ENCODE measurements at regions not wholly inside any gene's neighbourhood (a gene's known extent, or its start where the extent isn't known, plus 50 kb on each side); places are given as distances from the start of the nearest gene placed in this dataset.

DNA sequence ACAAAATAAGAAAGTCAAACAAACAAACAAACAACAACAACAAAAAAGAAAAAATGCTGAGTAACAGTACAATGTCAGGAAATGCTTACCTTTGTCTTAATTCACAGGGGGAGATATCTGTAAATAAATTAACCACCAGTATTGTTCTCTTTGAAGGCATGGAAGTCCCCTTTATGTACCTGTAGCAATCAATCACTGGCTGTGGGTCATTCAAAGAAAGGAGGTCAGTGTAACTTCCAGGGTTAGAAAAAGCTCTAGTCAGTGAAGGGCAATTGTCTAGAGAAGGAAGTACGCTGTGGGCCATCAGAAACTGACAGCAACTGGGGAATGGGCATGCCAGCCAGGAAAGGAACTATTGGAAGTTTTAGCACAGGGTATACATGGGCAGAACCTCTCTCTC is 121.5 kb upstream of the LUZP2 start:
- H3K4me3 ChIP-seq (ENCODE audit: low read length in 2 of 2): no peak overlapping the region
- no peaks in the 10 kb centered on the region for H3K79me1 ChIP-seq (ENCODE audit: low read depth, low read length)
- no peak overlapping the region for H2BK15ac ChIP-seq (ENCODE audit: low read length)
- no peak overlapping the region for H2AK5ac ChIP-seq (ENCODE audit: low read depth, low read length)
- no peak overlapping the region for H2AFZ ChIP-seq (ENCODE audit: low read length)
- no peak overlapping the region for H2BK12ac ChIP-seq (ENCODE audit: low read length)
- no peak overlapping the region for H4K8ac ChIP-seq (ENCODE audit: low read depth, low read length)
- H3K14ac ChIP-seq (ENCODE audit: low read length): no peak overlapping the region
- H3K4ac ChIP-seq (ENCODE audit: low read length): no peak overlapping the region
- H3K27ac ChIP-seq (replicated peaks; ENCODE audit: low read length): no peak overlapping the region
- H2BK120ac ChIP-seq (ENCODE audit: low read depth, low read length): no peak overlapping the region
- H3K23ac ChIP-seq (ENCODE audit: low read depth, low read length, poor library complexity): no peak overlapping the region
- no peak overlapping the region for H2BK5ac ChIP-seq (ENCODE audit: low read length)
- no CpG with 5 or more reads among the region's 1 CpG for WGBS, 2 donors (ENCODE audit: extremely low coverage in 2 of 2, insufficient read length in 2 of 2, insufficient replicate concordance in 1 of 2)
- H3K9me3 ChIP-seq (replicated peaks in 1 of 2; ENCODE audit: control insufficient read depth in 2 of 2, insufficient read depth in 1 of 2, low read depth in 1 of 2, low read length in 2 of 2): no peaks in the 10 kb centered on the region
- H3K4me2 ChIP-seq (ENCODE audit: insufficient read depth, low read length, poor library complexity, severe bottlenecking): no peak overlapping the region
- no peak overlapping the region for H4K91ac ChIP-seq (ENCODE audit: low read depth, low read length, poor library complexity)
- no peak overlapping the region for H3K9ac ChIP-seq (ENCODE audit: low read depth, low read length, poor library complexity)
- no peaks in the 10 kb centered on the region for H3K36me3 ChIP-seq (replicated peaks in 1 of 2; ENCODE audit: control insufficient read depth in 2 of 2, insufficient read depth in 2 of 2, low read length in 2 of 2)
- no peak overlapping the region for H3K18ac ChIP-seq (ENCODE audit: low read length)
- H3K4me1 ChIP-seq (ENCODE audit: control insufficient read depth in 2 of 2, insufficient read depth in 1 of 2, low read depth in 1 of 2, low read length in 2 of 2): no peaks in the 10 kb centered on the region
- DNase-seq (ENCODE audit: low spot score): no peak
- H3K27me3 ChIP-seq (ENCODE audit: control insufficient read depth in 3 of 3, insufficient read depth in 3 of 3, low read depth in 1 of 3, low read length in 3 of 3): no peaks in the 10 kb centered on the region

DNA sequence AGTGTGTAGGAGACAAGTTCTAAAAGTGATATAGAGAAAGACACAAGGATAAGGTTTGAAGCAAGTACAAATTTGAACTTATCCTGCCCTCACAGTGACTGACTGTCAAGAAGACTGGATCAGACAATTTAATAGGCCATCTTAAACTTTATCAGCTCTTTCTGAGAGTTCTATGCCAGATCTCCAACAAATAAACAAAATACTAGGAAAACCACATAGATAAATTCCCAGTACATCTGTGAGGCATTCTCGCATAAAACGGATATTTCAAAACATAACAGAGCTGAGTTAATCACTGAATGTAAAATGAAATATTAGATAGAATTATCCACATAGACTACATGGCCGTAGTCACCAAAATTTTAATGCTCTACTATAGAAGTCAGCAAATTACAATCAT is 120.9 kb upstream of the LUZP2 start:
- H2BK15ac ChIP-seq (ENCODE audit: low read length): no peak overlapping the region
- no CpG with 5 or more reads among the region's 3 CpGs for WGBS, 2 donors (ENCODE audit: extremely low coverage in 2 of 2, insufficient read length in 2 of 2, insufficient replicate concordance in 1 of 2)

DNA sequence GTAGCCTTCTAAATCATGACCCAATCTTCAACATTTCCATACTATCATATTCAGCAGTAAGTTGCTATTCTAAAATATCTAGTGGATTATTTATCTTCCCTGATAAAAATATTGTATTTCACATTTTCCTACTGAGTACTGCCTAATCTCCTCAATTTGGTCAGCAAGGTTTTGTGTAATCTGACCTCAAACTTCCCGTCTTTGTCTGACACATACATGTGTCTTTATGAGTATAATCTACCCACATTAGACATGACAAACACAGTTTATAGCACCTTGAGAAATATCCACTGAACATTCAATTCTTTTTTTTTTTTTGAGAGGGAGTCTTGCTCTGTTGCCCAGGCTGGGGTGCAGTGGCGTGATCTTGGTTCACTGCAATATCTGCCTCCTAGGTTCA is 113.7 kb upstream of the LUZP2 start:
- no peak overlapping the region for H3K18ac ChIP-seq (ENCODE audit: low read length)
- no peak overlapping the region for H2BK15ac ChIP-seq (ENCODE audit: low read length)
- no peak overlapping the region for H2AFZ ChIP-seq (ENCODE audit: low read length)
- no peaks in the 10 kb centered on the region for H3K4me1 ChIP-seq (ENCODE audit: control insufficient read depth in 2 of 2, insufficient read depth in 1 of 2, low read depth in 1 of 2, low read length in 2 of 2)
- no peak overlapping the region for H2AK5ac ChIP-seq (ENCODE audit: low read depth, low read length)
- no peak overlapping the region for H4K91ac ChIP-seq (ENCODE audit: low read depth, low read length, poor library complexity)
- H3K27me3 ChIP-seq (ENCODE audit: control insufficient read depth in 3 of 3, insufficient read depth in 3 of 3, low read depth in 1 of 3, low read length in 3 of 3): no peaks in the 10 kb centered on the region
- H3K79me1 ChIP-seq (ENCODE audit: low read depth, low read length): no peaks in the 10 kb centered on the region
- no peak overlapping the region for H2BK120ac ChIP-seq (ENCODE audit: low read depth, low read length)
- H2BK12ac ChIP-seq (ENCODE audit: low read length): no peak overlapping the region
- no peak overlapping the region for H3K27ac ChIP-seq (replicated peaks; ENCODE audit: low read length)
- no peak overlapping the region for H3K14ac ChIP-seq (ENCODE audit: low read length)
- no peak overlapping the region for H3K23ac ChIP-seq (ENCODE audit: low read depth, low read length, poor library complexity)
- no peaks in the 10 kb centered on the region for H3K36me3 ChIP-seq (replicated peaks in 1 of 2; ENCODE audit: control insufficient read depth in 2 of 2, insufficient read depth in 2 of 2, low read length in 2 of 2)
- H3K4ac ChIP-seq (ENCODE audit: low read length): no peak overlapping the region
- DNase-seq (ENCODE audit: low spot score): no peak
- no peak overlapping the region for H4K8ac ChIP-seq (ENCODE audit: low read depth, low read length)
- no peak overlapping the region for H2BK5ac ChIP-seq (ENCODE audit: low read length)
- no peak overlapping the region for H3K4me3 ChIP-seq (ENCODE audit: low read length in 2 of 2)
- no peak overlapping the region for H3K4me2 ChIP-seq (ENCODE audit: insufficient read depth, low read length, poor library complexity, severe bottlenecking)
- H3K9me3 ChIP-seq (replicated peaks in 1 of 2; ENCODE audit: control insufficient read depth in 2 of 2, insufficient read depth in 1 of 2, low read depth in 1 of 2, low read length in 2 of 2): no peaks in the 10 kb centered on the region
- no peak overlapping the region for H3K9ac ChIP-seq (ENCODE audit: low read depth, low read length, poor library complexity)
- WGBS, 2 donors (ENCODE audit: extremely low coverage in 2 of 2, insufficient read length in 2 of 2, insufficient replicate concordance in 1 of 2): no CpG with 5 or more reads among the region's 2 CpGs

More for the DNA sequence above, 120.9 kb upstream of the LUZP2 start:
- no peak overlapping the region for H3K4me2 ChIP-seq (ENCODE audit: insufficient read depth, low read length, poor library complexity, severe bottlenecking)
- H3K4me3 ChIP-seq (ENCODE audit: low read length in 2 of 2): no peak overlapping the region
- DNase-seq (ENCODE audit: low spot score): no peak
- no peak overlapping the region for H4K91ac ChIP-seq (ENCODE audit: low read depth, low read length, poor library complexity)
- no peak overlapping the region for H2AFZ ChIP-seq (ENCODE audit: low read length)
- H2BK5ac ChIP-seq (ENCODE audit: low read length): no peak overlapping the region
- H3K9me3 ChIP-seq (replicated peaks in 1 of 2; ENCODE audit: control insufficient read depth in 2 of 2, insufficient read depth in 1 of 2, low read depth in 1 of 2, low read length in 2 of 2): no peaks in the 10 kb centered on the region
- no peak overlapping the region for H2BK120ac ChIP-seq (ENCODE audit: low read depth, low read length)
- no peak overlapping the region for H3K9ac ChIP-seq (ENCODE audit: low read depth, low read length, poor library complexity)
- H2BK12ac ChIP-seq (ENCODE audit: low read length): no peak overlapping the region
- no peak overlapping the region for H3K14ac ChIP-seq (ENCODE audit: low read length)
- no peaks in the 10 kb centered on the region for H3K36me3 ChIP-seq (replicated peaks in 1 of 2; ENCODE audit: control insufficient read depth in 2 of 2, insufficient read depth in 2 of 2, low read length in 2 of 2)
- H2AK5ac ChIP-seq (ENCODE audit: low read depth, low read length): no peak overlapping the region
- H4K8ac ChIP-seq (ENCODE audit: low read depth, low read length): no peak overlapping the region
- H3K4ac ChIP-seq (ENCODE audit: low read length): no peak overlapping the region
- no peak overlapping the region for H3K27ac ChIP-seq (replicated peaks; ENCODE audit: low read length)
- no peak overlapping the region for H3K23ac ChIP-seq (ENCODE audit: low read depth, low read length, poor library complexity)
- H3K4me1 ChIP-seq (ENCODE audit: control insufficient read depth in 2 of 2, insufficient read depth in 1 of 2, low read depth in 1 of 2, low read length in 2 of 2): no peaks in the 10 kb centered on the region
- H3K27me3 ChIP-seq (ENCODE audit: control insufficient read depth in 3 of 3, insufficient read depth in 3 of 3, low read depth in 1 of 3, low read length in 3 of 3): no peaks in the 10 kb centered on the region
- no peaks in the 10 kb centered on the region for H3K79me1 ChIP-seq (ENCODE audit: low read depth, low read length)
- H3K18ac ChIP-seq (ENCODE audit: low read length): no peak overlapping the region

DNA sequence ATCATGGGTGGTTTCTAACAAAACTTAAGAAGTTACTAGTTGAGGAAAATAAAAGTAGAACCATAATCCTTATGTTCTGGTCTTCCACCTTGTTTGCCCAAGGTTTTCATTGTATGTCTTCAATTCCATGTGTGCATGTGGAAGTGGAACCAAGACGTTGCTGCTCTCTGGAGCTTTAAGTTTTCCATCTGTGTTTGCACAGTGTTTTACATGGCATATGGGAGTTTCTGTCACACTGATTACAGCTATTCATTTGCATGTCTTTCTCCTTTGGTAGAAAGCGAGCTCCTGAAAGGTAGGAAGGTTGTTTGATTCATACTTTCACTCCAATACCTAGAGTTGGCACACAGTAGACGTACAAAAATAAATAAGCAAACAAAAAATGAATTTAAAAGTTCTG is 112.6 kb upstream of the LUZP2 start:
- Histone ChIP-seq H3K18ac (ENCODE audit: low read length) (no peak overlapping the region), H3K4me2 (ENCODE audit: insufficient read depth, low read length, poor library complexity, severe bottlenecking) (no peak overlapping the region), H3K9ac (ENCODE audit: low read depth, low read length, poor library complexity) (no peak overlapping the region), H3K4me1 (ENCODE audit: control insufficient read depth in 2 of 2, insufficient read depth in 1 of 2, low read depth in 1 of 2, low read length in 2 of 2) (no peaks in the 10 kb centered on the region), H3K79me1 (ENCODE audit: low read depth, low read length) (no peaks in the 10 kb centered on the region), H3K36me3 (replicated peaks in 1 of 2; ENCODE audit: control insufficient read depth in 2 of 2, insufficient read depth in 2 of 2, low read length in 2 of 2) (no peaks in the 10 kb centered on the region), H4K91ac (ENCODE audit: low read depth, low read length, poor library complexity) (no peak overlapping the region), H2AFZ (ENCODE audit: low read length) (no peak overlapping the region), H2BK120ac (ENCODE audit: low read depth, low read length) (no peak overlapping the region), H2BK5ac (ENCODE audit: low read length) (no peak overlapping the region), H3K4ac (ENCODE audit: low read length) (no peak overlapping the region), H3K27me3 (ENCODE audit: control insufficient read depth in 3 of 3, insufficient read depth in 3 of 3, low read depth in 1 of 3, low read length in 3 of 3) (no peaks in the 10 kb centered on the region), H2BK15ac (ENCODE audit: low read length) (no peak overlapping the region), H2AK5ac (ENCODE audit: low read depth, low read length) (no peak overlapping the region), H3K14ac (ENCODE audit: low read length) (no peak overlapping the region), H3K27ac (replicated peaks; ENCODE audit: low read length) (no peak overlapping the region), H3K9me3 (replicated peaks in 1 of 2; ENCODE audit: control insufficient read depth in 2 of 2, insufficient read depth in 1 of 2, low read depth in 1 of 2, low read length in 2 of 2) (no peaks in the 10 kb centered on the region), H3K23ac (ENCODE audit: low read depth, low read length, poor library complexity) (no peak overlapping the region), H4K8ac (ENCODE audit: low read depth, low read length) (no peak overlapping the region), H3K4me3 (ENCODE audit: low read length in 2 of 2) (no peak overlapping the region), H2BK12ac (ENCODE audit: low read length) (no peak overlapping the region)
- no peak for DNase-seq (ENCODE audit: low spot score)
- no CpG with 5 or more reads among the region's 3 CpGs for WGBS, 2 donors (ENCODE audit: extremely low coverage in 2 of 2, insufficient read length in 2 of 2, insufficient replicate concordance in 1 of 2)
